ENCODE measurements at regions not wholly inside any gene's neighbourhood (a gene's known extent, or its start where the extent isn't known, plus 50 kb on each side); places are given as distances from the start of the nearest gene placed in this dataset.
"Not testable (repeated sequence)": the region's sequence is repeated elsewhere in the genome, so short reads cannot be mapped to it uniquely, and the experiment has no call there.

DNA sequence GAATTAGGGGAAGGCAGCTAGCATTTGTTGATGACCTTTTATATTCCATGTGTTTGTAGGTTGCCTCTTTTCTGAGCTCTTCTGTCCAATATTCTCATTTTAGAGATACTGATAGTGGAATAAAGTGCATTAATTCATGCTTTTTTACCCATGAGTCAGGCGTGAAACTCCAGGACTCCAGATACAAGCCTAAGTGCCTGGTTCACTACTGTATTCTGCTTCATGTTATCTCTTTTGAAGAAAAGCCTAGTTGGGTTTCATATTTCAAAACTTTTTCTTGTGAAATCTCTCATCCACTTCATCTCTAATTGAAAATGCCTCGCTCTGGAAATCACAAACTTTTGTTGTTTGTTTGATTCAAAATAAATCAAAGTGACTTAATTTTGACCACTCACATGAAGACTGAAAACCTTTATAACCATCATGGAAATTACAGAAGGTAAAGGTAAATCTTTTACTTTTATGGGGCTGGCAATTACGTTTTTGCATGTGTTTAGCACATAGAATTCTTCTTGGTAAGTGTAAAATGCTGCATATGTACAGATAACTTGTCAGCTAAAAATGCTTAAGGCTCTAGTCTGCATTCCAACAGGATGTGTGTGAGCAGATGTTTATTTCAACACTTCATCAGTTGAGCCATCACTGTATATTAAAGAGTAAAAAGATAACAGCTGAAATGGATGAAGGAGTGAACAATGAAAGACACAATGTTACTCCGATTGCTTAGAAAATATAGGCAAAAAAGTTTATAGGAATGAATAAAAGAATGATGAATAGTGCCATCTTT is 961.8 kb upstream of the CELF2 start:
- Histone ChIP-seq H3K9ac (no peak overlapping the region), H3K79me2 (ENCODE audit: insufficient read depth) (no peaks in the 10 kb centered on the region), H3K4me3 (no peak overlapping the region), H3K27ac (no peak overlapping the region), H3K4me1 (ENCODE audit: insufficient read depth) (no peaks in the 10 kb centered on the region), H3K9me3 (ENCODE audit: low read depth) (no peaks in the 10 kb centered on the region), H3K9me2 (ENCODE audit: insufficient read depth) (no peaks in the 10 kb centered on the region), H3K4me2 (ENCODE audit: unreplicated experiment) (no peak overlapping the region), H3K36me3 (ENCODE audit: low read depth) (no peaks in the 10 kb centered on the region), H4K20me1 (ENCODE audit: insufficient read depth) (no peaks in the 10 kb centered on the region), H3F3A (ENCODE audit: insufficient read depth) (no peaks in the 10 kb centered on the region), H2AFZ (no peak overlapping the region), H3K27me3 (replicated peaks; ENCODE audit: insufficient read depth) (no peaks in the 10 kb centered on the region)
- no peak for TF ChIP-seq EZH2phosphoT487 (IDR thresholded peaks at IDR 0.05; ENCODE audit: insufficient read depth, low read depth)
- no peak for TF ChIP-seq EZH2 (IDR thresholded peaks at IDR 0.05; ENCODE audit: insufficient read depth, poor library complexity, severe bottlenecking)
- DNase-seq: no peak
- 16 to 17% methylated on average over 4 of the region's 4 CpGs for WGBS, 2 experiments (ENCODE audit: low coverage in 1 of 2, low lambda C conversion rate in 2 of 2, missing lambda C conversion rate in 2 of 2)
- in situ Hi-C loops (cut with MboI): no loop called here

DNA sequence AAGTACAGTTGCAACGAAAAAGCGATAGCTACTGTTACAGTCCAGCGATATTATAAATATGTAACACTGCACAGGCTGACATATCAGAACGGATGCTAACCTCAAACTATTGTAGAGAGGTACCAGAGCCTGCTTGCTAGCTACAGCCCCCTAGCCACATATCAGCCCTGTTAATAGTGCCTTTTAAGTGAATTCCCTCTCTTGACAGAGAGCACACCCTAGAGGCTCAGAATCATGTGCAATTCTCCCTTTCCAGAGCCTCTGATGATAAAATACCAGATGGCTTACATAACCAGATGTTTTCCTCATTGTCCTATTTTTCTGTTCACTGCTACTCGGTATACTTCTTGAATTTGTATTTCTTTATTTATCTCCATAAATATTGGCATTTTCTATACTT is 960.7 kb upstream of the CELF2 start:
- Histone ChIP-seq H3K9me2 (ENCODE audit: insufficient read depth) (no peaks in the 10 kb centered on the region), H3K9me3 (ENCODE audit: low read depth) (no peaks in the 10 kb centered on the region), H3K27ac (no peak overlapping the region), H3K4me2 (ENCODE audit: unreplicated experiment) (no peak overlapping the region), H3K27me3 (replicated peaks; ENCODE audit: insufficient read depth) (no peaks in the 10 kb centered on the region), H4K20me1 (ENCODE audit: insufficient read depth) (no peaks in the 10 kb centered on the region), H3F3A (ENCODE audit: insufficient read depth) (no peaks in the 10 kb centered on the region), H3K4me1 (ENCODE audit: insufficient read depth) (no peaks in the 10 kb centered on the region), H3K9ac (no peak overlapping the region), H2AFZ (no peak overlapping the region), H3K4me3 (no peak overlapping the region), H3K36me3 (ENCODE audit: low read depth) (no peaks in the 10 kb centered on the region), H3K79me2 (ENCODE audit: insufficient read depth) (no peaks in the 10 kb centered on the region)
- 40% methylated on average over 5 of the region's 5 CpGs for WGBS, 2 experiments (ENCODE audit: low coverage in 1 of 2, low lambda C conversion rate in 2 of 2, missing lambda C conversion rate in 2 of 2)
- TF ChIP-seq EZH2 (IDR thresholded peaks at IDR 0.05; ENCODE audit: insufficient read depth, poor library complexity, severe bottlenecking): no peak
- TF ChIP-seq EZH2phosphoT487 (IDR thresholded peaks at IDR 0.05; ENCODE audit: insufficient read depth, low read depth): no peak
- DNase-seq: no peak
- in situ Hi-C loops (cut with MboI): no loop called here

GRCh38 chr10:10067644-10068043 is 950.0 kb upstream of the CELF2 start:
- Histone ChIP-seq H3K27ac (no peak overlapping the region), H3K4me1 (ENCODE audit: insufficient read depth) (no peaks in the 10 kb centered on the region), H3K79me2 (ENCODE audit: insufficient read depth) (no peaks in the 10 kb centered on the region), H3K9me2 (ENCODE audit: insufficient read depth) (no peaks in the 10 kb centered on the region), H3K27me3 (replicated peaks; ENCODE audit: insufficient read depth) (no peaks in the 10 kb centered on the region), H3K9me3 (ENCODE audit: low read depth) (no peaks in the 10 kb centered on the region), H3K4me3 (no peak overlapping the region), H3F3A (ENCODE audit: insufficient read depth) (no peaks in the 10 kb centered on the region), H3K4me2 (ENCODE audit: unreplicated experiment) (no peak overlapping the region), H3K36me3 (ENCODE audit: low read depth) (no peaks in the 10 kb centered on the region), H2AFZ (no peak overlapping the region), H4K20me1 (ENCODE audit: insufficient read depth) (no peaks in the 10 kb centered on the region), H3K9ac (no peak overlapping the region)
- TF ChIP-seq EZH2 (IDR thresholded peaks at IDR 0.05; ENCODE audit: insufficient read depth, poor library complexity, severe bottlenecking): no peak
- no peak for TF ChIP-seq EZH2phosphoT487 (IDR thresholded peaks at IDR 0.05; ENCODE audit: insufficient read depth, low read depth)
- DNase-seq: no peak
- in situ Hi-C loops (cut with MboI): no loop called here

DNA sequence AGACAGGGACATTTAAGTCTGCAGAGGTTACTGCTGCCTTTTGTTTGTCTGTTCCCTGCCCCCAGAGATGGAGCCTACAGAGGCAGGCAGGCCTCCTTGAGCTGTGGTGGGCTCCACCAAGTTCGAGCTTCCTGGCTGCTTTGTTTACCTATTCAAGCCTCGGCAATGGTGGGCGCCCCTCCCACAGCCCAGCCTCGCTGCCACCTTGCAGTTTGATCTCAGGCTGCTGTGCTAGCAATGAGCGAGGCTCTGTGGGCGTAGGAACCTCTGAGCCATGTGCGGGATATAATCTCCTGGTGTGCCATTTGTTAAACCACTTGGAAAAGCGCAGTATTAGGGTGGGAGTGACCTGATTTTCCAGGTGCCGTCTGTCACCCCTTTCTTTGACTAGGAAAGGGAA is 942.8 kb upstream of the CELF2 start:
- not testable (repeated sequence) for H3K79me2 ChIP-seq (ENCODE audit: insufficient read depth); DNase-seq

DNA sequence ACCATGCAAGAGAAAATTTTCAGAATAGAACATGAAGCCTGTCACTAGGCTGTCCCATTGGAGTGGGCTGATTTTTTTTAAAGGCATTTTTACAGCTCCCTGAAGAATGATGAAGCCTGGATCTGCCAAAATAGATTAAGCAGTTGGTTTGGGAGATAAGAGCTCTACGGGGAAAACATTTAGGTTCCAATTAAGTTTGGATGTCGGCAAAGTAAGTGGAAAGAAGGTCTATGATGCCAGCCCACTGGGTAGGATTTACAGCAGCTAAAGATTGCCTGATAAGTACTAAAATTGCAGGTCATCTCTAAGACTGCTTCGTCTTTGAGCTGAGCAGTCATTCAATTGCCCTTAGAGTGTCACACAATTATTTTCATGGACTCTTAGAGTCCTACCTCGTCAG is 939.2 kb upstream of the CELF2 start:
- no peaks in the 10 kb centered on the region for H3K9me3 ChIP-seq (ENCODE audit: low read depth)
- H3K4me1 ChIP-seq (ENCODE audit: insufficient read depth): no peaks in the 10 kb centered on the region
- H3K36me3 ChIP-seq (ENCODE audit: low read depth): no peaks in the 10 kb centered on the region
- no peak overlapping the region for H3K4me2 ChIP-seq (ENCODE audit: unreplicated experiment)
- no peak for DNase-seq
- no peaks in the 10 kb centered on the region for H3K79me2 ChIP-seq (ENCODE audit: insufficient read depth)
- WGBS, 2 experiments (ENCODE audit: low coverage in 1 of 2, low lambda C conversion rate in 2 of 2, missing lambda C conversion rate in 2 of 2): 22 to 23% methylated on average over 4 of the region's 4 CpGs
- H3F3A ChIP-seq (ENCODE audit: insufficient read depth): no peaks in the 10 kb centered on the region
- H2AFZ ChIP-seq: no peak overlapping the region
- no peaks in the 10 kb centered on the region for H3K9me2 ChIP-seq (ENCODE audit: insufficient read depth)
- H3K27ac ChIP-seq: no peak overlapping the region
- TF ChIP-seq EZH2 (IDR thresholded peaks at IDR 0.05; ENCODE audit: insufficient read depth, poor library complexity, severe bottlenecking): no peak
- H4K20me1 ChIP-seq (ENCODE audit: insufficient read depth): no peaks in the 10 kb centered on the region
- H3K4me3 ChIP-seq: no peak overlapping the region
- no peak overlapping the region for H3K9ac ChIP-seq
- in situ Hi-C loops (cut with MboI): no loop called here
- H3K27me3 ChIP-seq (replicated peaks; ENCODE audit: insufficient read depth): no peaks in the 10 kb centered on the region

More for the DNA sequence above, 942.8 kb upstream of the CELF2 start:
- H3K9me2 ChIP-seq (ENCODE audit: insufficient read depth); in situ Hi-C loops (cut with MboI); H3K4me2 ChIP-seq (ENCODE audit: unreplicated experiment); H3F3A ChIP-seq (ENCODE audit: insufficient read depth); H3K4me1 ChIP-seq (ENCODE audit: insufficient read depth); H4K20me1 ChIP-seq (ENCODE audit: insufficient read depth); H3K27me3 ChIP-seq (replicated peaks; ENCODE audit: insufficient read depth); H2AFZ ChIP-seq; H3K9me3 ChIP-seq (ENCODE audit: low read depth); H3K36me3 ChIP-seq (ENCODE audit: low read depth); H3K4me3 ChIP-seq; H3K27ac ChIP-seq; H3K9ac ChIP-seq: not testable (repeated sequence)
- WGBS, 2 experiments (ENCODE audit: low coverage in 1 of 2, low lambda C conversion rate in 2 of 2, missing lambda C conversion rate in 2 of 2): 36 to 49% methylated on average over 8 of the region's 9 CpGs
